GM21786 (cell line): ENCODE measurements at regions not wholly inside any gene's neighbourhood (a gene's known extent, or its start where the extent isn't known, plus 50 kb on each side); places are given as distances from the start of the nearest gene placed in this dataset.

Source experiments
- ATAC-seq: cut with Tn5 transposase; IDR thresholded peaks from one replicate; pipeline ENCODE4 v1.9.1; 2021; ENCODE audit not compliant: unreplicated experiment

- no peak for ATAC-seq
Observed at GRCh38 chr17:70776441-70776840, 607.1 kb downstream of the KCNJ2 start.

DNA sequence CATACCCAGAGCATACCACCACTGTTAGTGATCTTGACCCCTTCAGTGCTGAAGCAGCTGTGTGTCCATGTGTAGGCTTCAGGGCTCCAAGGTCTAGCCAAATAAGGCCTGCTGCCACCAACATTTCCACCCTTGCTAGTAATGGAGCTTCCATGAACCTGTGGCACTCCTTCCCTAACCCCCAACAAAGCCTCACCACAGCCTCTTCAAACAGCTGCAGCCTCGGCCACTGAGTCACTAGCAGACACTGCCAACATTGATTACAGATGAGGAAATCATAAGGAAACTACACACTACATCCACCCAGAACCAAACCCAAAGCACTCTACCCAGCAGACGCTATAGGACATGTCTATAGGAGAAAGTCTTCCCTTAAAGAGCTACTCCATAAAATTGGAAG, 610.7 kb downstream of the KCNJ2 start:
- ATAC-seq, result no peak

DNA sequence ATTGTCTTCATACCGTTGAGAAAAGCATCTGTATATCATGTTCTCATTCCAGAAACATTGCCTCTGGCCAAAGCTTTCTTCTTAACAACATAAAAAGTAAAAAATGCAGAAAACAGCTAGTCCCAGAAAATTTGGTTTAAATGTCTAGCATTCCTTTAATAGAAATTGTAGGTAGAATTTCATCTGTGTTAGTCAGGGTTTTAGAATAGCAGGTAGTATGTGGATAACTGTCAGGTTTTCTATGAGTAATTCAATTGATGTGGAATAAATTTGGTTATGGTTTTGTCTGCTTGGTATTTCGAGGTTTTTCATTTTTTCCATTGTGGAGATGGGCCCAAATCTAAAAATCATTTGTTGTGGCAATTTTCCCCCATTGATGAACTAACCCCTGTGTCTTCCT, 616.7 kb downstream of the KCNJ2 start:
- ATAC-seq, result no peak

GRCh38 chr17:70787721-70788300, 618.5 kb downstream of the KCNJ2 start:
- no peak for ATAC-seq

GRCh38 chr17:70791748-70792443, 622.6 kb downstream of the KCNJ2 start:
- ATAC-seq, result no peak

GRCh38 chr17:70794738-70795137, 625.4 kb downstream of the KCNJ2 start:
- no peak for ATAC-seq

- no peak for ATAC-seq
Observed at GRCh38 chr17:70795620-70796019, 626.3 kb downstream of the KCNJ2 start.

DNA sequence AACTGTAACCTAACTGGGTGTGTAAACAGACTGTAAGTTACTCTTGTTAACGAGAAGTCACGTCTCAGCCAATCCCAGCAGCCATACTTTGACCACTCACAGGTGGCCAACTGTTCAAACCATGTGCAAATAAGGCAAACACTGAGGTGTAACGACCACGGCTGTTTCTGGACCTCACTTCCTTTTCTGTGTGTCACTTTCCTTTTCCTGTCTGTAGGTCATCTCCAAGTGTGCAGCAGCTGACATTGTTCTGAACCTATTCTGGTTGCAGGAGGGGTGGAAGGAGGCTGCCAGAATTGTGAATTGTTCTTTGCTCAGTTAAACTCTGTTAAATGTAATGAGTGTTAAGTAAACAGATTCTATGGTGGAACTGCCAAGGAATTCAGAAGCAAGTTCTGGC, 627.4 kb downstream of the KCNJ2 start:
- ATAC-seq, result no peak

GRCh38 chr17:70797166-70797565, 627.8 kb downstream of the KCNJ2 start:
- no peak for ATAC-seq

DNA sequence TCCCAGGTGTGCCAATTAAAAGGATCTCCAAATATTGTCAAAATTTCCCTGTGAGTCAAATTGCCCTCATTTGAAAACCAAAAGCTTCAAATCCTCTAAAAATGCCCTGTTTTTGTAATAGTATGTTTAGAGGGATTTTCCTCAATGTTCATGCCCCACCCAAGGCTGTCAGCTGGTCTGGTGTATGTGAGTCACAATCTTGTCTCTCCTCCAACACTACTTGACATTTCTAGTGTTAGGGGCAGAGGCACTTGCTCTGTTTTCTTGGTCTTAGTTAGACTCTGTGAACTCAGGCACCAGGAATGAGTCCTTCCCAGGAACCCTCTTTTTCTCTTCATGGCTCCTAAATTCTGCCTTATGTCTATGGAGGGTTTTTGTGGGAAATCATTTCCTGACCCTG, 634.8 kb downstream of the KCNJ2 start:
- no peak for ATAC-seq

DNA sequence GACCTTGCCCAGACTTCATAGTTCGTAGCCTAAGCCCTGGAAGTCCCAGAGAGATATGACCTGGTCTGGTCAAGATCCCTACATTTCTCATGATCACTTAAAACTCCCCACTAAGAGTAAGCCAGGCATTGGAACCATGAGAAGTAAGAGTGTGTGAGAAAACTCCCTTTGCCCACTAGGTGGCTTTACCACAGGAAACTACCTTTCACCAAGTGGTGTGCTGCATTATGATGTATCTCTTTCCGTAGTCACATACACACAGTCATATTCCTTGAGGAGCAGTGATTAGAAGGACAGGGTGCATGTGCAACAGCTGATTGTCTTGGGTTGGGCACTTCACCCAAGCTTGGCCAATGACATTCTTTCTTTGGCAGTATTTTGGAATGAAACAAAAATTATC, 639.3 kb downstream of the KCNJ2 start:
- no peak for ATAC-seq

DNA sequence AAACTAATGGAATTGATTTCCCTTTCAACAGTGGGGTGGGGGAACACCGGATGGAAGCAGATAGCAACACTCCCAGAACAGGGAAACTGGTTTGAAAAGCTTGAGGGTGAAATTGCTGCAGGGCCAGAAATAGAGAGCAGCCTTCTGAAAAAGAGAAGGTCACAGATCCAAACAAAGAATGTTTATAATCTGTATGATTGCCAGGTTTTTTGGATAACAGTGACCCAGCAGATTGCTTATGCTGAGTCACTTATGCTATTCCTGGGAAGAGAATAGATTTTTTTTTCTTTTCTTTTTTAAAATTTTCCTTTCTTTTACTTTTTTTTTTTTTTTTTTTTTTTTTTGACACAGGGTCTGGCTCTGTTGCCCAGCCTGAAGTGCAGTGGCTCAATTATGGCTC, 641.3 kb downstream of the KCNJ2 start:
- ATAC-seq, result no peak

GRCh38 chr17:70813355-70813930, 644.1 kb downstream of the KCNJ2 start:
- ATAC-seq, result no peak

GRCh38 chr17:70819183-70819582, 649.9 kb downstream of the KCNJ2 start:
- ATAC-seq, result no peak

DNA sequence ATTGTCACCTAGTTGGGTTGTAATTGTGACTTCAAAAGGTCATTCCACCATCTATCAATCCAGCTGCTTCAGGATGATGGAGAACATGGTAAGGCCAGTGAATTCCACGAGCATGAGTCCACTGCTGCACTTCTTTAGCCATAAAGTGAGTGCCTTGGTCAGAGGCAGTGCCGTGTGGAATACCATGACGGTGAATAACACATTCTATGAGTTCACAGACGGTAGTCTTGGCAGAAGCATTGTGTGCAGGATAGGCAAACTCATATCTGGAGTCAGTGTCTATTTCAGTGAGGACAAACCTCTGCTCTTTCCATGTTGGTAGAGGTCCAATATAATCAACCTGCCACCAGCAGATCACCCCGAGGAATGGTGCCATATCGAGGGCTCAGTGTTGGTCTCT, 650.9 kb downstream of the KCNJ2 start:
- no peak for ATAC-seq

DNA sequence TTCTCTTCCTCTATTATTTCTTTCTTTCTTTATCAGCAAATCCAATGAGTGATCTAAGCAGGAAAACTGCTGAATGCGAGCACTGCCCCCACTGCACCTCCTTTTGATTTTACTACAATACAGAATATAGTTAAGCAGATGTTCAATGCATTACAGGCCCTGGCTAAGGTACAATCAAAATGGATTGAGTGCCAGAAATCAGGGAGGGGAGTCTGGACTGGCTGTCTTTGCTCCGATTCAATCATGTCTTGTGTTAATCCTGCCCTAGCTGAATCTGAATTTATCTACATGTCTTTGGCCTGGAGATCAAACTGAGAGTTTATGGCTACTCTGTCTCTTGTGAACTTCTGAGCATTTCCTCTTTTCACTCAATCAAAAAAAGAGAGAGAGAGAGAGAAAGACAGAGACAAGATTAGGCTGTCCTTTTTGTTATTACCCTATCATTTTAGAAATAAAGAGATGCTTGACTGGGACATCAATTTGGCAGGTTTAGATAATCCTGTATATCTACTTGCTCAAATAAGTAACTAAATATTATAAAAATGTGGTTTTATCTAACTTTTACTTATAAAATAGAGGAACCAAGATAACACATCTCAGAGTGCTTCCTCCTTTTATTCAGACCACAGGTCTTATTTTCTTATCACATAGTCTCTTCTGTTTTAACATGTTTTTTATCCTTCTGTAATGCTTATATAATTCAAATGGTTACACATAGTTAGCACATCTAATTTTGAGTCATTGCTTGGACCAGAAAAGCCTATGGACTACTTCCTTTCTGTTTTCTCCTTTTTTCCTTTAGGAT, 656.2 kb downstream of the KCNJ2 start:
- ATAC-seq, result no peak

DNA sequence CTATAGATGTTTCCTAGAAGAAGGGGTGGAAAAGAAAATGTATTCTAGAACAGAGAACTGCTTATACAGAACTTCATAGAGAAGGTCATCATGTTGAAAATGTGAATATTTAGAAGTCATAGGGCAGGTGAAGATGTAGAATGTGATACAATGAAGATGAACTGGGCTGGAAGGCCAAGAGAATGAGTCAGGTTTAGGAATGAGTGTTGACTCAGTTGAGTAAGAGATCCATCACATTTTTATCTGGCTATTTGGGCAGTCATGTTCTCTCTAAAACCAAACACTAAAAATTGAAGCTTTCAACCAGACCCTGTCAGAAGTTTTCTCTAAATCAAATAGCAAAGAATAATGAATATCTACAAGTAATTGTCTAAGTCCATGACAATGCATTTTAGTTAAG, 660.5 kb downstream of the KCNJ2 start:
- no peak for ATAC-seq

DNA sequence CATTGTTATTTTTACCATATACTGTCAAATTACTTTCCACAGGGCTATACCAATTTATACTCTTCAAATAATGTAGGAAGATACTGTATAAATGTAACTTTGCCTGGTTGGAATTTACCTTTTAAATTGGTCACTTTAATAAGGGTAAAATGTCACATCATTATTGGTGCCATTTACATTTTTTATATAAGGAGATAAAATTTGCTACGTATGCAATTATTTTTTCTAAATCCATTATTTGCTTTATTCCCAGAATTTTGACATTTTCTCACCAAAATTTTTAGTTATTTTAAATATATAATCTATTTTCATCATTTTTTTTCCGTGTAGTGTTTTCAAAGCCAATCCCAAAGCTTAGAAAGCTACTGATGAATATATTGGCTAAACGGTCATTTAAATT, 664.7 kb downstream of the KCNJ2 start:
- ATAC-seq, result no peak

DNA sequence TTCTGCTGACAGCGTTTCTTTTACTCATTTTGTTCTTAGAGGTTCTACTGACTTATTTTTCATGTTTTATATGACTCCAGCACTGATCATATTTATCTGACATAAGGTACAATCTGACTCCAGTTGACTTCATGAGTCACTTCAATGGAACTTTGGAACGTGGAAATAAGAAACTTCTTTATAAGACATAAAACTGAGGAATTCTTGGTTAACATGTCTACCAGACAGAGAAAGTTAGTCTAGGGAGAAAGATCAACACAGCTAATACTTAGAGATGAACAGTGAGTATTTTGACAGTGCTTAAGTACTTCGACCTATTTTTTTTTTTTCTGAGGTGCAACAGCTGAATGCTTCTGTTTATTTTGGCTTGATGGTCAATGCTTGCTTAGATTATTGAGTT, 679.5 kb downstream of the KCNJ2 start:
- no peak for ATAC-seq

GRCh38 chr17:70855401-70856054, 686.2 kb downstream of the KCNJ2 start:
- ATAC-seq, result no peak

DNA sequence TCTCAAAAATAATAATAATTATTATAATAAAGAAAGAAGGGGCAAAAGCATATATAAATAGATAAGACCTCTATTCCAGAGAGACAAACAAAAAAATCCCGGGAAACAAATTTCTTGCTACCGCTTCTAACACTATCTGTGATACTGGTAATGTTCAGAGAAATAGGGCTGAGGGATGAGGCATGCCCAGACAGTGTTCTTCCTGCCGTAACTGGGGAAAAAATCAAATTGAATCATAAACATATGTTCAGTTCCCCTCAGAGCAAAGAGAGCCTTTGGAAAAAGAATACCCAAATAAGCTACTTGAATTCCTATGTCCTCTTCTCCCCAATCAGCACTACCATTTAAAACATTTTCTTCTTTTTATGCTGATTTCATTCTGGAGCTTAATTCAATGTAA, 688.0 kb downstream of the KCNJ2 start:
- ATAC-seq, result no peak
